ENCODE measurements at regions not wholly inside any gene's neighbourhood (a gene's known extent, or its start where the extent isn't known, plus 50 kb on each side); places are given as distances from the start of the nearest gene placed in this dataset.

DNA sequence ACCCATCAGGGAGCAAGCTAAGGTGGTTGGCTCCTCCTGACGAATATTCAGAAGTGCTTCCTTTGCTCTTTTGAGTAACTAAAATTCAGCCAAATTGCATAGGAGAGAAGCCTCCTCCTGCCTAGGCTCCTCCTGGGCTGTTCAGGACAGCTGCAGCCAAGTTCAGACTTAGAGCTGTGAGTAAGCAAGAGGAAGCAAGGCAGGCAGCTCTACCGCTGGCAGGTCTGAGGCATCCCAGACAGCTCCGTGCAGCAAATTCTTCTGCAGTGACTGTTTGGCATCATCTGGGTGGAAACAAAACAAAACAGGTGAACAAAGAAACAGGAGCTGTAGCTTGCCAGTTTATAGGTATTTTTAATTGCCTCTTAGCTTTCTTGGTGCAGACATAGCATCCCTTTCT, 421.0 kb downstream of the GADD45G start:
- no peak overlapping the region for H3K27ac ChIP-seq (ENCODE audit: low read depth, low read length)
- H3K9me3 ChIP-seq (ENCODE audit: control insufficient read depth, insufficient read depth, low read length) = no peaks in the 10 kb centered on the region
- H3K4me3 ChIP-seq (ENCODE audit: low read depth, low read length) = no peak overlapping the region
- CTCF ChIA-PET = no interaction called here
- no peaks in the 10 kb centered on the region for H3K27me3 ChIP-seq (ENCODE audit: control insufficient read depth, insufficient read depth, low read length)
- POLR2A ChIA-PET = no interaction called here
- TF ChIP-seq, protein P1, sequence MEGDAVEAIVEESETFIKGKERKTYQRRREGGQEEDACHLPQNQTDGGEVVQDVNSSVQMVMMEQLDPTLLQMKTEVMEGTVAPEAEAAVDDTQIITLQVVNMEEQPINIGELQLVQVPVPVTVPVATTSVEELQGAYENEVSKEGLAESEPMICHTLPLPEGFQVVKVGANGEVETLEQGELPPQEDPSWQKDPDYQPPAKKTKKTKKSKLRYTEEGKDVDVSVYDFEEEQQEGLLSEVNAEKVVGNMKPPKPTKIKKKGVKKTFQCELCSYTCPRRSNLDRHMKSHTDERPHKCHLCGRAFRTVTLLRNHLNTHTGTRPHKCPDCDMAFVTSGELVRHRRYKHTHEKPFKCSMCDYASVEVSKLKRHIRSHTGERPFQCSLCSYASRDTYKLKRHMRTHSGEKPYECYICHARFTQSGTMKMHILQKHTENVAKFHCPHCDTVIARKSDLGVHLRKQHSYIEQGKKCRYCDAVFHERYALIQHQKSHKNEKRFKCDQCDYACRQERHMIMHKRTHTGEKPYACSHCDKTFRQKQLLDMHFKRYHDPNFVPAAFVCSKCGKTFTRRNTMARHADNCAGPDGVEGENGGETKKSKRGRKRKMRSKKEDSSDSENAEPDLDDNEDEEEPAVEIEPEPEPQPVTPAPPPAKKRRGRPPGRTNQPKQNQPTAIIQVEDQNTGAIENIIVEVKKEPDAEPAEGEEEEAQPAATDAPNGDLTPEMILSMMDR (IDR thresholded peaks at IDR 0.05; ENCODE audit: low read depth, low read length) = no peak
- no peak for DNase-seq (ENCODE audit: low read depth, low spot score)

DNA sequence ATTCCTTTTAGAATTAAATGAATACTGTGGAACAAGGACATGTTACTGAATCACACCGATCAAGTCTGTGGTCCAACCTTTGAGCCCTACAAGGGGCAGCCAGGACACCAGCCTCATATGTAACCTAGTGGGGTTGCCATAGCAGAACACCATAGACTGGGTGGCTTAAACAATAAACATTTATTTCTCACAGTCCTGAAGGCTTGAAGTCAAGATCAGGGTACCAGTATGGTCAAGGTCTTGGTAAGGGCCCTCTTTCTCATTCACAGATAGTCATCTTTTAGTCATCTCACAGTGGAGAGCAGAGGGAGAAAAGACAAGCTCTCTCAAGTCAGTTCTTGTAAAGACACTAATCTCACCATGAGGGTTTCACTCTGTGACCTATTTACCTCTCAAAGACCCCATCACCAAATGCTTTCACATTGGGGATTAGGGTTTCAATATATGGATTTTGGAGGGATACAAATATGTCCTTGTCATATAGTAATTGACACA, 422.5 kb downstream of the GADD45G start:
- Histone ChIP-seq H3K9me3 (ENCODE audit: control insufficient read depth, insufficient read depth, low read length) (no peaks in the 10 kb centered on the region), H3K4me3 (ENCODE audit: low read depth, low read length) (no peak overlapping the region), H3K27me3 (ENCODE audit: control insufficient read depth, insufficient read depth, low read length) (no peaks in the 10 kb centered on the region), H3K27ac (ENCODE audit: low read depth, low read length) (no peak overlapping the region)
- ChIA-PET CTCF (no interaction called here), POLR2A (no interaction called here)
- DNase-seq (ENCODE audit: low read depth, low spot score) = no peak
- TF ChIP-seq, protein P1 (IDR thresholded peaks at IDR 0.05; ENCODE audit: low read depth, low read length) = no peak

GRCh38 chr9:90029386-90029785, 424.6 kb downstream of the GADD45G start:
- H3K27me3 ChIP-seq (ENCODE audit: control insufficient read depth, insufficient read depth, low read length) = no peaks in the 10 kb centered on the region
- no peaks in the 10 kb centered on the region for H3K9me3 ChIP-seq (ENCODE audit: control insufficient read depth, insufficient read depth, low read length)
- POLR2A ChIA-PET = no interaction called here
- no peak overlapping the region for H3K27ac ChIP-seq (ENCODE audit: low read depth, low read length)
- CTCF ChIA-PET = no interaction called here
- no peak overlapping the region for H3K4me3 ChIP-seq (ENCODE audit: low read depth, low read length)
- TF ChIP-seq, protein P1 (IDR thresholded peaks at IDR 0.05; ENCODE audit: low read depth, low read length) = no peak
- no peak for DNase-seq (ENCODE audit: low read depth, low spot score)

DNA sequence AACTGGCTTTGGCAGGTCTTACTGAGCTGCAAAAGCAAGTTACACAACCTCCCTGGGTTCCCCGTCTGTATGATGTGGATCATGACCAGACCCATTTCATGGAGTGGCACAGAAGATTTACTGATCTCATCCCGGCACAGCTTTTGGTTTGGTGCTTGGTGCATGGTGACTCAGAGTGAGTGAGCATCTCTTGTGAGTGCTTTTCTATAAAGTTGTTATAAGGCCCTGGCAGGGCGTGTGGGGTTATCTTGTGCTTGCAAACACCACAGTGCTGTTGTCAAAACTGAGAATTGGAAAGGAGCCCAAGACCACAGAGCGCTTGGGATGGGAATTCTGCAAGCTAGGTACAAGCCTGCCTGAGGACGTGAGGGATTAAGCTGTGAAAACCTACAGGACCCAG, 425.2 kb downstream of the GADD45G start:
- DNase-seq (ENCODE audit: low read depth, low spot score) = no peak
- H3K27me3 ChIP-seq (ENCODE audit: control insufficient read depth, insufficient read depth, low read length) = no peaks in the 10 kb centered on the region
- no peaks in the 10 kb centered on the region for H3K9me3 ChIP-seq (ENCODE audit: control insufficient read depth, insufficient read depth, low read length)
- ChIA-PET CTCF (no interaction called here), POLR2A (no interaction called here)
- H3K4me3 ChIP-seq (ENCODE audit: low read depth, low read length) = no peak overlapping the region
- TF ChIP-seq, protein P1 (IDR thresholded peaks at IDR 0.05; ENCODE audit: low read depth, low read length) = no peak
- no peak overlapping the region for H3K27ac ChIP-seq (ENCODE audit: low read depth, low read length)

DNA sequence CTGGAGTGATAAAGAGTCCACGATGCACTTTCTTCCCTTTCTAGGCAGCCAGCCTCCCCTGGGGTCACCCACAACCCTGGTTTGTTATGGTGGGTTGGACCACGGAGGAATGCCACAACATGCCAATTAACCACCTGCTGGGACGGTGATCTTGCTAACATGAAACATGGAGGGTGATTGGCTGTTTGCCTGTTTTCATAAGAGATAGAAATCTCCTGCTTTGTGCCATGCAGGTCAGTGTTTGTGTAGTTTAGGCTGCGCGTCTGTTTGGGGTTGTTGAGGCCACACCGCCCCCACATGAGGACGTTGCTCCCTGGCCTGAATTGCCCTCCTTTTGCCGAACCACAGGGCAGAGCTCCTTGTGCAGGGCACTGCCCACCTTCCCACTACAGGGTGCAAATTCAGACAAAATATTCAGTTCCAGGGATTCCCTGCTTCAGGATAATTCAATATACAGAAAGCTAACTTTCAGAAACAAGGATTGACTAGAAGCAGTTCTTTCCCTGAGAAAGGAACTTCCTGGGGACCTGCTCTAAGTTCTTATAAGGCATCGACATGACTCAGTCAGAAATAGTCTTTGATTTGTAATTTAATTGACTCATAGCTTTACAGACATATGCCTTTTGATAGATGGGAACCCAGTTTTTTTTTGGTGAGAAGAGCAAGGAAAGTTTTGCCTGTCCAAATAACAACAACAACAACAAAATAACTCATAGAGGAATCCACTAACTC, 427.6 kb downstream of the GADD45G start:
- TF ChIP-seq, protein P1 (IDR thresholded peaks at IDR 0.05; ENCODE audit: low read depth, low read length) = no peak
- Histone ChIP-seq H3K27ac (ENCODE audit: low read depth, low read length) (no peak overlapping the region), H3K4me3 (ENCODE audit: low read depth, low read length) (no peak overlapping the region), H3K27me3 (ENCODE audit: control insufficient read depth, insufficient read depth, low read length) (no peaks in the 10 kb centered on the region), H3K9me3 (ENCODE audit: control insufficient read depth, insufficient read depth, low read length) (no peaks in the 10 kb centered on the region)
- CTCF ChIA-PET = no interaction called here
- POLR2A ChIA-PET = no interaction called here
- no peak for DNase-seq (ENCODE audit: low read depth, low spot score)

Measured in AG04450 (cell line).